GM12892 (cell line): ENCODE measurements at regions not wholly inside any gene's neighbourhood (a gene's known extent, or its start where the extent isn't known, plus 50 kb on each side); places are given as distances from the start of the nearest gene placed in this dataset.

Experiments
- POLR2A ChIP-seq: IDR thresholded peaks from 2 replicates; pipeline ENCODE4 v1.6.1; 2011; ENCODE audit warnings: low read depth, low read length, control low read depth
- POLR2AphosphoS5 ChIP-seq: IDR thresholded peaks from 2 replicates; pipeline ENCODE4 v1.6.1; 2011; ENCODE audit warnings: low read depth, low read length, control low read depth
- TAF1 ChIP-seq: IDR thresholded peaks from 2 replicates; pipeline ENCODE4 v1.6.1; 2011; ENCODE audit warnings: low read depth, mild to moderate bottlenecking, control low read depth, low read length, borderline replicate concordance

- TF ChIP-seq POLR2A (no peak), TAF1 (no peak), POLR2AphosphoS5 (no peak)
Measured at GRCh38 chr6:130696806-130697205, 130.4 kb upstream of the SMLR1 start.
